ENCODE measurements at regions not wholly inside any gene's neighbourhood (a gene's known extent, or its start where the extent isn't known, plus 50 kb on each side); places are given as distances from the start of the nearest gene placed in this dataset.
"Not testable (repeated sequence)": the region's sequence is repeated elsewhere in the genome, so short reads cannot be mapped to it uniquely, and the experiment has no call there.

GRCh38 chr18:28421950-28422349 lies 245.0 kb upstream of the CDH2 start:
- DNase-seq (ENCODE audit: extremely low read depth, low read depth), result not testable (repeated sequence)

DNA sequence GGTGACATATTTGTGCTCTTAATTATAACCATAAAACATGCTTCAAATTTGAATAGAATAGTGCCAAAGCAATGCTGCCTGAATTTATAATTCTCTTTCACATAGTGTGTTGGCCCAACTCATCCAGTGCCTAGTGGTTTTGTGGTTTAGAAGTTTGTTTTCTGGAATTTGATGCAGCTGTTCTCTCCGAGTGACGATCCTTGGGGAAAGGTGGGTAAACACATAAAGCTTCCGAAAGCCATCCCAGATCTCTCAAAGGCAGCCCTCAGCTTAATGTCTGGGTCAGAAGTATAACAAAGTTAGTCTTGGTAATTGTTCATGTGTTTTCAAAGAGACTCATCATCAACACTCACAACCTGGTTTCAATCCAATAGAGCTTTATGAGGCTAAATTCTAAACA lies 235.6 kb upstream of the CDH2 start:
- DNase-seq (ENCODE audit: extremely low read depth, low read depth), result no peak

- no peak for DNase-seq (ENCODE audit: extremely low read depth, low read depth)
These were observed 234.9 kb upstream of the CDH2 start for GRCh38 chr18:28411806-28412205.

DNA sequence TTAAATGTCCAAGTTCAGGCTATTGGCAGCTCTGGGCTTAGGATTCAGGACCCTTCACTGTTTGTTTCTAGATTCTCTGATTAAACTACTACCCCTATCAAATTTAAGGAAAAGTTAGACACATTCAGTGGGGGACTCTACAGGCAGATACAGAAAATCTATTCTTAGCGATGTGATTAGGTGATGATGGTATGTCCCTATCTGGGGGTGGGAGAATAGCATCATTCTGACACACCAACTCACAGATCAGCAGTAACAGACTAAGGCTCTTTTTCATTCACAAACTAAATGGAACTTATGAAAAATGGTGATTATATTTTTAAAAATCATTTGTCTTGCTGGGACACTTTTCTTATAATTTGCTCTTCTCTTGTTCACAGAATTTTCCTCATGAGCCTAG lies 232.9 kb upstream of the CDH2 start:
- no peak for DNase-seq (ENCODE audit: extremely low read depth, low read depth)

DNA sequence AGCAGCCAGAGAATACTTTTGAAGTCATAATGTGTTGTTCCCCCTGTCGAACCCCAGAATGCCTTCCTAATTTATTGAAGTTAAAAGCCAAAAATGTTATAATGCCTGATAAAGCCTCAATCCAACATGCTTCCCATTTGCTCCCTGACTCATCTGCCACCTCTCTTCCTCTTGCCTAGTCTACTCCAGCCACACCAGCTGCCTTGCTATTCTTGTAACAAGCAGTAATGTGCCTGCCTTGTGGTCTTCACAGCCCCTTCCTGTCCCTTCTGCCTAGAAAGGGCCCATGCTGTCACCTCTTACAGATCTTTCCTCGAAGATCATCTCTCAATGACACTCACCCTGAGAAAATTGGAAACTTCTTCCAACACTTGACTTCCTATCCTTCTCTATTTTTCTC lies 231.6 kb upstream of the CDH2 start:
- DNase-seq (ENCODE audit: extremely low read depth, low read depth), result no peak

DNA sequence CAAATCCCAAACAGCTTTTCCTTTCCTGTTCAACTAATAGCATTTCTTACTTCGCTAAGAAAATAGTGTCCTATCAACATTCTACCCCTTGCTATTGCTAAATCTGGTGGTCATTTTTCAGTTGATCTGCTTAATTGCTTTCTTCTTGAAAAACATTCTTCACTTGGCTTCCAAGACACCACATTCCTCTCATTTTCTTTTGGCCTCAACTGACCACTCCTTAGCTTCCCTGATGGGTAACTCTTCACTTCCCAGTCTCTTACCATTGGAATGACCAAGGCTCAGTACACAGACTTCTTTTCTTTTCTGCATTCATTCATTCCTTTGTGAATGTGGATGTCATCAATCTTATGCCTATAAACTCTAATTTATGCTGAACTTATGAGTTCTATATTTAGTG lies 230.8 kb upstream of the CDH2 start:
- DNase-seq (ENCODE audit: extremely low read depth, low read depth), result no peak

DNA sequence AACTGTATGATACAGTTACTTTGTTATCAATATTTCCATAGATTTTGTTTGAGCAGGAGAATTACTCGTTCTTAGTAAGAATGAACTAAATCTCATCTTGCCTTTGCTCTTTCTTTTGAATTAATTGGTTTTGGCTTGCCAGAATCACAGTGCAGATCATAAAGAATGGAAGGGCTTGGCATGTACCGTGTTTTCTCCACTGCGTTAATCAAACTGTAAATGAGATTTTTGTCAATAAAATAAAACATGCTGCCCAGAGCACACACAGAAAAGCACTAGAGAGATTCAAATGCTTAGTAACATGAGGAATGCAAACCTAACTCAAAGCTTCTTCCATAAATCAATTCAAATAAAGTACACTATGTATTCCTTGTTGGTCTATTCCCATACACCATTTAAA lies 229.6 kb upstream of the CDH2 start:
- DNase-seq (ENCODE audit: extremely low read depth, low read depth), result no peak

DNA sequence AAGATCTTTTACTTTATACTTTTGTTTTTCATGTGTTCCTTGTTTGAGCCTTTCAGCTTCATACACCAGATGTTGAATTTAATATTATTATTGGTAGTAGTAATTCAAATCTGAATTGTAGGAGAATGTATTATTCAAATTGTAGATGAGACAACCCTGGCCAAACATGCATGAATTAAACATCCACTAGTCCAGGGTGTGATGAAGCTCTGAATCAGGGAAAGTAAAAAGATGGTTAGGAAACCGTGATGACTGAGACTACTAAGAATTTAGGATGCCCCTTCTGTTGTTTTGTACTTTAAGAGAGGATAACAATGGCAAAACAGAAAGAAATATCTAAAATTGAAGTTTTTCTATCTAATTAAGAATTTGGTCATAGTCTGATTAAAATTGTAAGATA lies 227.8 kb upstream of the CDH2 start:
- DNase-seq (ENCODE audit: extremely low read depth, low read depth), result no peak

- DNase-seq (ENCODE audit: extremely low read depth, low read depth), result no peak
These were observed 222.9 kb upstream of the CDH2 start for GRCh38 chr18:28399781-28400362.

DNA sequence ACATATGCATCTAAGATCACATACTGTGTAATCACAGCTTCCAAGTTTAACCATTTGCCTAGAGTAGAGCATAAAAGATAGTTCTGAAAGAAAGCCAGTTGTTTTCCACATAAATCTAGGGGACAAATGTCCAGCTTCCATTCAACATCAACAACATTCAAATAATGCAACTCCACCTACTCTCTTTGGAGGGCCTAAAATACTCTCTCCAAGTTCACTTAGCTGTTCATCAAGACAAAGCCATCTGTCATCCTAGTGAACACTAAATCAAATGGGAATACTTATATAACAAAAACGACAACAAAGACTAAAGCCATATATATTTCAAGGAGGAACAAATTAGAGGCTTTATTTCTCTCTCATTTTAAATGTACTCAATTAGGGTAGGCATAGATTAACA lies 221.5 kb upstream of the CDH2 start:
- no peak for DNase-seq (ENCODE audit: extremely low read depth, low read depth)

DNA sequence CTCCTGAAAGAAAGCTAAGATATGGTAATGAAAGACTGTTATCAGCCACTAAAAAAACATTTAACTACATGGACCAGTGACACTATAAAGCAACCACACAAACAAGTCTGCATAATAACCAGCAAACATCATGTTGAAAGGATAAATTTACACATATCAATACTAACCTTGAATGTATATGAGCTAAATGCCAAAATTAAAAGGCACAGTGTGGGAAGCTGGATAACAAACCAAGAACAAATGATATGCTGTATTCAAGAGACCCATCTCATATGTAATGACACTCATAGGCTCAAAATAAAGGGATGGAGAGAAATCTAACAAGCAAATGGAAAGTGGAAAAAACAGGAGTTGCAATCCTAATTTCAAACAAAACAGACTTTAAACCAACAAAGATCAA lies 213.1 kb upstream of the CDH2 start:
- DNase-seq (ENCODE audit: extremely low read depth, low read depth), result no peak

DNA sequence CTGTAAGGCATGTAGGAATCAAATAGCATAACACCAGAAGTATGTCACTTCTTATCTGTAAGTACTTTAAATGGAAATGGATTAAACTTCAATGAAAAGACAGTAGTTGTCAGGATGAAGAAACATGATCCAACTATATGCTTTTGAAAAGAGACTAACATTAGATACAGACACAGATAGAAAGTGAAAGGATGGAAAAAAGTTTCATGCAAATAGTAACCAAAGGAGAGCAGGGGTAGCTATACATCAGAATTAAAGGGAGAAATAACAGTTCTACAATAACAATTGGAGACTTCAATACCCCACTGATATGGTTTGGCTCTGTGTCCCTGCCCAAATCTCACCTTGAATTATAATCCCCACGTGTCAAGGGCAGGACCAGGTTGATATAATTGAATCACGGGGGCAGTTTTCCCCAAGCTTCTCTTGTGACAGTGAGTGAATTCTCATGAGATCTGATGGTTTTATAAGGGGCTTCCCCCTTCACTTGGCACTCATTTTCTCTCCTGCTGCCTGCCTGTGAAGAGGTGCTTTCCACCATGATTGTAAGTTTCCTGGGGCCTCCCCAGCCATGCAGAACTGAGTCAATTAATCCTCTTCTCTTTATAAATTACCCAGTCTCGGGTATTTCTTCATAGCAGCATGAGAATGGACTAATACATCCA lies 205.4 kb upstream of the CDH2 start:
- no peak for DNase-seq (ENCODE audit: extremely low read depth, low read depth)

GRCh38 chr18:28372186-28372585 lies 195.3 kb upstream of the CDH2 start:
- no peak for DNase-seq (ENCODE audit: extremely low read depth, low read depth)

DNA sequence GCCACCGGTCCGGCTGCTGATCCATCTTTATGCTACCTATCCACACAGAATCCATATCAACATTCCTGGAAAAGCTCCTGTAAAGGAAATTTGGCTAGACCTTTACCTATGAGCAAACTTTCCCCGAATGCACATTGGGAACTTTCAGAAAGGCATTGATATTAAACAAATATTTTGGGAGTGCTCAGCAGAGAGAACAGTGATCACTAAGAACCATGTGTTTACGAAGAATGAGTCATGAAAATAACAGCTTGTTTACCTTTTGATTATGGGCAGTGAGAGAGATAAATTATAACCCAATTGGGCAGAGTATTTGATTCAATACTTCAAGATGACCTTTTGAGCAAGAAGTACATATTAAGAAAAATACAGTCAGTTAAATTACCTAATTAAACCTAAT lies 189.7 kb upstream of the CDH2 start:
- DNase-seq (ENCODE audit: extremely low read depth, low read depth), result no peak

DNA sequence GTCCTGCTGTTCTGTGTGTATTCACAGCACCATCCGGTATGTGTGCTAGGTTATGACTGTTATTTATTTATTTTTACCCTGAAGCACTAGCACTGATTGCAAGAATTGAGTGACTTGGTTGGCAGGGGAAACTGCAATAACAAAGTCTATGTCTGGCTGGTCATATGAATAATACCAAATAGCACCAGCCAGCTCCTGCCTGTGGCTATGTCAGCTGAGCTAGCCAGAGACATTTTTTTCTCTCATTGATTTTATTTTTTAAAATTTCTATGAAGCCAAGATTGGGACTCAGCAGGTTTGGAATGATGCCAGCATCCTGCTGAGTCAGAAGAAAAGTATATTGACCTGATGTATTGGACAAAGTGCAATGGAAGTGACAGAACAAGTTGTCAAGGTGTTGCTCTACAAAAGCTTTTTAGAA lies 188.5 kb upstream of the CDH2 start:
- no peak for DNase-seq (ENCODE audit: extremely low read depth, low read depth)

- no peak for DNase-seq (ENCODE audit: extremely low read depth, low read depth)
These were observed 186.2 kb upstream of the CDH2 start for GRCh38 chr18:28363124-28363523.

DNA sequence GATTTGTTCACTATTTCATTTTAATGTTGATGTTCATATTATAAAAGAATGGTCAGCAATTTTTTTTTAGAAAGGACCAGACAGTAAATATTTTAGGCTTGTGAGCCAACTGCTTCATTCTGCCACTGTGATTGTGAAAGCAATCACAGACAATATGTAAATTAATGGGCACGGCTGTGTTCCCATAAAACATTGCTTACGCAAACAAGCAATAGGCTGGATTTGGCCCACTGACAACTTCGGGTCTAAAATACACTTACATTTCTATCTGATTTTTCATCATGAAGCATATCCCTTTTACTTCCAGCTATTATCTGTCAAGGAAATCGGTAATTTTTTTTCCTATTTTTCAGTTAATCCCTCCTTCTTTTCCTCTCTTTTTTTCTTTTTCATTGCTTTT lies 182.2 kb upstream of the CDH2 start:
- no peak for DNase-seq (ENCODE audit: extremely low read depth, low read depth)

- no peak for DNase-seq (ENCODE audit: extremely low read depth, low read depth)
These were observed 181.0 kb upstream of the CDH2 start for GRCh38 chr18:28357766-28358401.

- no peak for DNase-seq (ENCODE audit: extremely low read depth, low read depth)
These were observed 173.9 kb upstream of the CDH2 start for GRCh38 chr18:28350821-28351220.

DNA sequence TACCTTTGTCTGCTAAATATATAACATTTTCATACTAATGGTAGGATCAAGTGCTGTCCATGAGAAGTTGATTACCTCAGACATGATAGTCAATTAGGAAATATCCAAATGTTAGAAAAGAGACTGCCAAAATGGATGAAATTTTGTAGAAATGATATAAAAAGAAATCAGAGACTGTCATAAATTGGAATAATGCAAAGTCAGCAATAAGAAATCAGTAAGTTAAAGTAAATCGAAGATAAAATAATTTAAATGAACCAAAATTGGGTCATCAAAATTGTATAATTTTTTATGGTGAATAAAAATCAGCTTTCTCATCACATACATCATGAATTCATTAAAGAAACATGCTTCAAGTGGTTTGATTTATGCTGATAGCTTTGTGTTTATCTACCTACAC lies 165.3 kb upstream of the CDH2 start:
- DNase-seq (ENCODE audit: extremely low read depth, low read depth), result no peak

DNA sequence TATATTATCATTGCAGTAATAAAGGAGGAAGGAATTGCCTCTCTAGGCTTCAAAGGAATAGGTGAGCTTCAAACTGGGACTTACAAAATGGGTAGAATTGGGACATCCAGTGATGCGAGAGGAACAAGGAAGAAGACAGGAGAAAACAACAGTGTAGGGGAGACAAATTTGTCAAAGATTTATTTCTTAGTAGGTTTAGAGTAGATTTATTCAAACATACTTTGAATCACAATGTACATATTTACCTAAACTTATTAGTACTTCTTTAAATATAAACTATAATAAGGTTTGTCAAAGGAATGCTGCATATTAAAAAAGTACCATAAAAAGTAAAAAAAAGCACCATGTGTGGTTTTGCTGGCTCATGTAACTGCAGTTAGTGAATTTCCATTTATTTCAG lies 161.4 kb upstream of the CDH2 start:
- DNase-seq (ENCODE audit: extremely low read depth, low read depth), result no peak

DNA sequence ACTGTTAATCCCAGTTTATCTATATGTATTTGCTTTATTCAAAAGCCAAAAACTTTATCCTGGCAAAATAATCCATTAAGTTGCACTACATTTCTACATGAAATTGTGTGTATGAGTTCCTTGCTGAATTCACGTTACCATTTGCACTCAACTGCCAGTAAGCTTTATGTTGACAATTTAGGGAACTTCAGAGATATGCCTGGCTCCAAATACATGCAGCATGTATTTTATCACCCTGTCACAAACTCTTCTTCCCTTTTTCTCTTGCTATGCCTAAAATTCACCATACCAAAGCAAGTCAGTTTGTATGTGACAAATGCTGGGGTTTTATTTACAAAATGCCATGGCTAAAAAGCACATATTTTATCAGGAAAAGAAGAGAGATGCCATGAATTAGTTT lies 157.6 kb upstream of the CDH2 start:
- no peak for DNase-seq (ENCODE audit: extremely low read depth, low read depth)

GRCh38 chr18:28332071-28332470 lies 155.1 kb upstream of the CDH2 start:
- no peak for DNase-seq (ENCODE audit: extremely low read depth, low read depth)

All from NCI-H460 (cell line).